Stomach (tissue), 4 donors: ENCODE measurements at regions not wholly inside any gene's neighbourhood (a gene's known extent, or its start where the extent isn't known, plus 50 kb on each side); places are given as distances from the start of the nearest gene placed in this dataset.

ENCODE experiments used
- EP300 ChIP-seq: sonication (generic); formaldehyde crosslinking; IDR thresholded peaks from one replicate; pipeline ENCODE4 v1.6.1; 2017; ENCODE audit warnings: antibody characterized with exemption
- POLR2A ChIP-seq, 4 donors: fragments of 450-650 bp; IDR thresholded peaks; one replicate each; pipeline ENCODE4 v1.6.1; 2016; ENCODE audit warnings: antibody characterized with exemption in 4 of 4, control low read depth in 2 of 4, mild to moderate bottlenecking in 1 of 4, moderate library complexity in 1 of 4
- POLR2AphosphoS5 ChIP-seq, 3 donors: sonication (generic); formaldehyde crosslinking; IDR thresholded peaks; one replicate each; pipeline ENCODE4 v1.6.1; 2016; ENCODE audit warnings: antibody characterized with exemption in 3 of 3
- TF ChIP-seq, protein P1 (sequence below), 7 experiments: fragments of 450-650 bp in 4 of 7; fragments of 200-600 bp in 3 of 7; sonication (generic) in 3 of 7; IDR thresholded peaks; one replicate each; pipeline ENCODE4 v1.5.1; 2016 to 2019; ENCODE audit warnings: antibody characterized with exemption in 7 of 7, control low read depth in 2 of 7, mild to moderate bottlenecking in 1 of 7

DNA sequence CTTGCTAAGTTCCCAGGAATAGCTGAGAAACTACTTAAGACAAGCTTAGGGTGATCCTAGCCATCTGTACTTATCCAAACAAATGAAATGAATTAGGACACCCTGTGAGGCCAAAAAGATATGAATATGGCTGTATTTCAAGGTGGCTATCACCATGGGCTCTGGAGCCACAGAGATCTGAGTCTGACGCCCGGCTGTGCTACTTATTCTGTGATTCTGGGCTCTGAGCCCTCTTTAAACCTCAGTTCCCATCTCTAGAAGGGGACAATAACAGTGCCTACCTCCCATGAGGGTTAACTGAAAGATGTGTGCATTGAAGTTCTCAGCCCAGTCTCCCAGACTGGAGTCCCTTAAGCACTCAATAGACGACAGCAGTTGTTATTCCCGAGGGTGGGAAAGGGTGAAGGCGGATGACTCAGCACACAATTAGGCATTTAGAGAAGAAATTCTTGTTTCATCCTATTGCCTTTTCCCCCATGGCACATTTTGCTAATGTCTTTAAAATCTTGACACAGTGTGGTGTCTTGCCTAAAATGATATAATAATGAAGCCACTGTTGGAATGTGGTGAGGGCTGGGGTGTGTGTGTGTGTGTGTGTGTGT is 132.5 kb downstream of the ADAMTS15 start:
- TF ChIP-seq EP300 = no peak
- TF ChIP-seq, protein P1, sequence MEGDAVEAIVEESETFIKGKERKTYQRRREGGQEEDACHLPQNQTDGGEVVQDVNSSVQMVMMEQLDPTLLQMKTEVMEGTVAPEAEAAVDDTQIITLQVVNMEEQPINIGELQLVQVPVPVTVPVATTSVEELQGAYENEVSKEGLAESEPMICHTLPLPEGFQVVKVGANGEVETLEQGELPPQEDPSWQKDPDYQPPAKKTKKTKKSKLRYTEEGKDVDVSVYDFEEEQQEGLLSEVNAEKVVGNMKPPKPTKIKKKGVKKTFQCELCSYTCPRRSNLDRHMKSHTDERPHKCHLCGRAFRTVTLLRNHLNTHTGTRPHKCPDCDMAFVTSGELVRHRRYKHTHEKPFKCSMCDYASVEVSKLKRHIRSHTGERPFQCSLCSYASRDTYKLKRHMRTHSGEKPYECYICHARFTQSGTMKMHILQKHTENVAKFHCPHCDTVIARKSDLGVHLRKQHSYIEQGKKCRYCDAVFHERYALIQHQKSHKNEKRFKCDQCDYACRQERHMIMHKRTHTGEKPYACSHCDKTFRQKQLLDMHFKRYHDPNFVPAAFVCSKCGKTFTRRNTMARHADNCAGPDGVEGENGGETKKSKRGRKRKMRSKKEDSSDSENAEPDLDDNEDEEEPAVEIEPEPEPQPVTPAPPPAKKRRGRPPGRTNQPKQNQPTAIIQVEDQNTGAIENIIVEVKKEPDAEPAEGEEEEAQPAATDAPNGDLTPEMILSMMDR (IDR thresholded peaks at IDR 0.05) = no peak
- no peak for TF ChIP-seq POLR2AphosphoS5 (IDR thresholded peaks at IDR 0.05)
- no peak for TF ChIP-seq POLR2A (IDR thresholded peaks at IDR 0.05)
